ENCODE measurements at regions not wholly inside any gene's neighbourhood (a gene's known extent, or its start where the extent isn't known, plus 50 kb on each side); places are given as distances from the start of the nearest gene placed in this dataset.

GRCh38 chr6:23003671-23004467, 434.5 kb downstream of the HDGFL1 start (continued):
- no peak for TF ChIP-seq SMC3 (conservative IDR thresholded peaks at IDR 0.05; ENCODE audit: poor library complexity)

- no peaks in the 10 kb centered on the region for H3K9me2 ChIP-seq (ENCODE audit: insufficient read depth, low read length)
- H3K9me3 ChIP-seq (ENCODE audit: low read length) = no peaks in the 10 kb centered on the region
- no peak overlapping the region for H3K9ac ChIP-seq (ENCODE audit: low read length)
- H3F3A ChIP-seq (ENCODE audit: insufficient read depth, low read length, poor library complexity, severe bottlenecking) = no peaks in the 10 kb centered on the region
- no peak overlapping the region for H3K4me3 ChIP-seq (ENCODE audit: low read length)
- TF ChIP-seq EP300 (conservative IDR thresholded peaks at IDR 0.05; ENCODE audit: poor library complexity, severe bottlenecking) (no peak), POLR2AphosphoS5 (IDR thresholded peaks at IDR 0.05) (no peak), CTCF (IDR thresholded peaks at IDR 0.05; ENCODE audit: poor library complexity, severe bottlenecking) (no peak), MXI1 (conservative IDR thresholded peaks at IDR 0.05; ENCODE audit: poor library complexity, severe bottlenecking) (no peak), TAF1 (IDR thresholded peaks at IDR 0.05; ENCODE audit: low read depth) (no peak), RAD21 (conservative IDR thresholded peaks at IDR 0.05) (no peak), SMC3 (conservative IDR thresholded peaks at IDR 0.05; ENCODE audit: poor library complexity) (no peak), REST (IDR thresholded peaks at IDR 0.05; ENCODE audit: borderline replicate concordance) (no peak), EZH2 (IDR thresholded peaks at IDR 0.05; ENCODE audit: borderline replicate concordance, insufficient read depth, low read length, poor library complexity, severe bottlenecking) (no peak)
- no peak overlapping the region for H3K4me2 ChIP-seq (ENCODE audit: low read length)
- no peaks in the 10 kb centered on the region for H3K27me3 ChIP-seq (ENCODE audit: insufficient read depth, low read depth, low read length)
- H4K20me1 ChIP-seq (ENCODE audit: insufficient read depth) = no peaks in the 10 kb centered on the region
- H3K79me2 ChIP-seq (replicated peaks; ENCODE audit: insufficient read depth, low read length) = no peaks in the 10 kb centered on the region
- H3K36me3 ChIP-seq (ENCODE audit: insufficient read depth, low read length) = no peaks in the 10 kb centered on the region
- H2AFZ ChIP-seq (ENCODE audit: low read depth, low read length) = no peak overlapping the region
- no peak overlapping the region for H3K27ac ChIP-seq (ENCODE audit: low read length)
These were observed 437.3 kb downstream of the HDGFL1 start for GRCh38 chr6:23006656-23007055.

- Histone ChIP-seq H3K9ac (ENCODE audit: low read length) (no peak overlapping the region), H3K4me2 (ENCODE audit: low read length) (no peak overlapping the region), H3K36me3 (ENCODE audit: insufficient read depth, low read length) (no peaks in the 10 kb centered on the region), H2AFZ (ENCODE audit: low read depth, low read length) (no peak overlapping the region), H3K27me3 (ENCODE audit: insufficient read depth, low read depth, low read length) (no peaks in the 10 kb centered on the region), H3K9me2 (ENCODE audit: insufficient read depth, low read length) (no peaks in the 10 kb centered on the region), H3K79me2 (replicated peaks; ENCODE audit: insufficient read depth, low read length) (no peaks in the 10 kb centered on the region), H3K4me3 (ENCODE audit: low read length) (no peak overlapping the region), H3K27ac (ENCODE audit: low read length) (no peak overlapping the region), H4K20me1 (ENCODE audit: insufficient read depth) (no peaks in the 10 kb centered on the region), H3K9me3 (ENCODE audit: low read length) (no peaks in the 10 kb centered on the region), H3F3A (ENCODE audit: insufficient read depth, low read length, poor library complexity, severe bottlenecking) (no peaks in the 10 kb centered on the region)
- TF ChIP-seq RAD21 (conservative IDR thresholded peaks at IDR 0.05) (no peak), CTCF (IDR thresholded peaks at IDR 0.05; ENCODE audit: poor library complexity, severe bottlenecking) (no peak), REST (IDR thresholded peaks at IDR 0.05; ENCODE audit: borderline replicate concordance) (no peak), EP300 (conservative IDR thresholded peaks at IDR 0.05; ENCODE audit: poor library complexity, severe bottlenecking) (no peak), MXI1 (conservative IDR thresholded peaks at IDR 0.05; ENCODE audit: poor library complexity, severe bottlenecking) (no peak), SMC3 (conservative IDR thresholded peaks at IDR 0.05; ENCODE audit: poor library complexity) (no peak), POLR2AphosphoS5 (IDR thresholded peaks at IDR 0.05) (no peak), TAF1 (IDR thresholded peaks at IDR 0.05; ENCODE audit: low read depth) (no peak), EZH2 (IDR thresholded peaks at IDR 0.05; ENCODE audit: borderline replicate concordance, insufficient read depth, low read length, poor library complexity, severe bottlenecking) (no peak)
These were observed 442.2 kb downstream of the HDGFL1 start for GRCh38 chr6:23011615-23012014.

All from neural cell (in vitro differentiated cells).